ENCODE measurements at regions not wholly inside any gene's neighbourhood (a gene's known extent, or its start where the extent isn't known, plus 50 kb on each side); places are given as distances from the start of the nearest gene placed in this dataset.

DNA sequence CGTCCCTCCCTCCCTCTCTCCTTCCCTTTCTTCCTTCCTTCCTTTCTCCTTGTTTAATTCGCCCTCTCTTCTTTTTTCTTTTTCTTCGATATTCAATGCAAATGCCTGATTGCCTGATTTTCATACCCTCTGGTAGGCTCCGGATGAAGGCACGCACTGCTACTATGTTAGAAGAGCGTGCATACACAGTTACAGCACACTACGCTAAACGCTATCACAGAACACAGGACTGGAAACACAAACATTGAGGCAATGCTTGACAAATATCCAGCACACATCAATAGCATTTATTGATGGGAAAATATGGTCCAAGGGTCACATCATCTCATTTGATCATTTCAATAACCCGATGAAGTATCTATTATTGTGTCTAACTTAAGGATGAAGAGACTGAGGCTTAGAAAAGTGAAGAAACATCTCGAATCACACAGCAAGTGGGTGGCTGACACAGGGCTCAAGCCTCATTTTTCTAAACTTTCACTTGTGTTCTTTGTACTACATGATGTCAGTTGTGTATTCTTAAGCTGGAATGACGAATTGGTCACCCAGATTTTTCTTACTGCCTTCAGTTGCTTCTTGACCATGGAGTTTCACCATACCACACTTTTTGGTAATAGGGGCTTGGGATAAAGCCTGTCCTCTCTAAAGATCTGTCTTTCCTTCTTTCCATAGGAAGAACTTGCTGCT, 101.8 kb downstream of the TRIB2 start:
- H3K4me3 ChIP-seq = no peak overlapping the region

DNA sequence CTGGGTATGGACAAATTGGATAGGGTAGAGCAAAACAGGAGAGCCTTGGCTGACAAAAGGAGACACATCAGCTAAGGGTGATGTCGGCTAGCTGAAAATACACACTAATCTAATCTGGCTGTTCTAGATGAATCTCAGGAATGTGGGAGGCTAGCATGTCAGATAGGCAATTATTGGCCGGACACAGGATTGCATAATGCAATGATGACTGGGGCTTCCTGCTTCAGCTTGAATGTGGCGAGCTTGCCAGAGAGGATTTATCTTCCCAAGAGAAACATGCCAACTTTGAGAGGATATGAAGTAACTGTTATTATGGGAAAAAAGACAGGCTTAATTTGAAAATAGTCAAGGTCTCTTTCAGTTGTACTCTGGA, 102.4 kb downstream of the TRIB2 start:
- no peak for TF ChIP-seq POLR2A (IDR thresholded peaks at IDR 0.05)
- TF ChIP-seq, protein P1, sequence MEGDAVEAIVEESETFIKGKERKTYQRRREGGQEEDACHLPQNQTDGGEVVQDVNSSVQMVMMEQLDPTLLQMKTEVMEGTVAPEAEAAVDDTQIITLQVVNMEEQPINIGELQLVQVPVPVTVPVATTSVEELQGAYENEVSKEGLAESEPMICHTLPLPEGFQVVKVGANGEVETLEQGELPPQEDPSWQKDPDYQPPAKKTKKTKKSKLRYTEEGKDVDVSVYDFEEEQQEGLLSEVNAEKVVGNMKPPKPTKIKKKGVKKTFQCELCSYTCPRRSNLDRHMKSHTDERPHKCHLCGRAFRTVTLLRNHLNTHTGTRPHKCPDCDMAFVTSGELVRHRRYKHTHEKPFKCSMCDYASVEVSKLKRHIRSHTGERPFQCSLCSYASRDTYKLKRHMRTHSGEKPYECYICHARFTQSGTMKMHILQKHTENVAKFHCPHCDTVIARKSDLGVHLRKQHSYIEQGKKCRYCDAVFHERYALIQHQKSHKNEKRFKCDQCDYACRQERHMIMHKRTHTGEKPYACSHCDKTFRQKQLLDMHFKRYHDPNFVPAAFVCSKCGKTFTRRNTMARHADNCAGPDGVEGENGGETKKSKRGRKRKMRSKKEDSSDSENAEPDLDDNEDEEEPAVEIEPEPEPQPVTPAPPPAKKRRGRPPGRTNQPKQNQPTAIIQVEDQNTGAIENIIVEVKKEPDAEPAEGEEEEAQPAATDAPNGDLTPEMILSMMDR (IDR thresholded peaks at IDR 0.05) = no peak
- H3K9me3 ChIP-seq = no peaks in the 10 kb centered on the region
- no peaks in the 10 kb centered on the region for H3K27me3 ChIP-seq
- H3K36me3 ChIP-seq (replicated peaks in 1 of 2; ENCODE audit: insufficient read depth in 1 of 2, low read depth in 2 of 2) = no peaks in the 10 kb centered on the region
- 18 to 27% methylated on average over 3 of the region's 3 CpGs for WGBS, 2 donors
- DNase-seq (peak; percentile 45 to 85 (median 62)), ATAC-seq (peak; percentile 92)
- H3K4me3 ChIP-seq = no peak overlapping the region
- H3K27ac ChIP-seq = peak overlapping the region in 3 of 4 donors; percentile 46 to 70 (median 66)
- intact Hi-C loops (cut with DNase I) = no loop called here
- H3K4me1 ChIP-seq = peaks cover 7% of the 10 kb centered on the region

More for the DNA sequence above, 101.8 kb downstream of the TRIB2 start:
- no peaks in the 10 kb centered on the region for H3K36me3 ChIP-seq (replicated peaks in 1 of 2; ENCODE audit: insufficient read depth in 1 of 2, low read depth in 2 of 2)
- no peaks in the 10 kb centered on the region for H3K27me3 ChIP-seq
- TF ChIP-seq, protein P1 (IDR thresholded peaks at IDR 0.05) = no peak
- no peak for TF ChIP-seq POLR2A (IDR thresholded peaks at IDR 0.05)
- intact Hi-C loops (cut with DNase I) = no loop called here
- 80 to 81% methylated on average over 11 of the region's 11 CpGs for WGBS, 2 donors
- DNase-seq = no peak
- no peaks in the 10 kb centered on the region for H3K9me3 ChIP-seq
- peaks cover 7% of the 10 kb centered on the region for H3K4me1 ChIP-seq
- ATAC-seq = peak; percentile 53
- H3K27ac ChIP-seq = peak overlapping the region in 3 of 4 donors; percentile 46 to 70 (median 66)

DNA sequence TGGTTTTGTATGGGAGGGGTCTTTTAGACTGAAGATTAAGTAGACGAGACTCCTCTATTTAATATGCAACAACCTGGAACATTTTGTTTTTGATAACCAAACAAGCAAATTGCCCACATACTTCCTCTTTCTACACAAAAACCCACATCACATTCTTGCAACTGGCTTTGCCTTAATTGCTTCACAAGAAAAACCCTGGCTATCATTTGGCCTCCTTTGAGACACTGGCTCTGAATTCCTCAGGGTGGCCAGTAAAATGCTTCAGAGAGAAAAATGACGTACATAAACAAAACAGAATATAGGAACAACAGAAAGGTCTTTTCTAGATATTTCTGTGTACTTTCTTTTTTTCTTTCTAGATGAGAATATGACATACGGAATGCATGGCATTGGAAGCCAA, 103.0 kb downstream of the TRIB2 start:
- H3K27ac ChIP-seq = peak overlapping the region in 3 of 4 donors; percentile 46 to 66 (median 46)
- H3K4me3 ChIP-seq = no peak overlapping the region
- ATAC-seq (no peak), DNase-seq (no peak)
- no peaks in the 10 kb centered on the region for H3K36me3 ChIP-seq (replicated peaks in 1 of 2; ENCODE audit: insufficient read depth in 1 of 2, low read depth in 2 of 2)
- peaks cover 7% of the 10 kb centered on the region for H3K4me1 ChIP-seq
- intact Hi-C loops (cut with DNase I) = no loop called here
- 54 to 57% methylated on average over 3 of the region's 3 CpGs for WGBS, 2 donors
- no peaks in the 10 kb centered on the region for H3K27me3 ChIP-seq
- no peaks in the 10 kb centered on the region for H3K9me3 ChIP-seq
- no peak for TF ChIP-seq POLR2A (IDR thresholded peaks at IDR 0.05)
- TF ChIP-seq, protein P1 (IDR thresholded peaks at IDR 0.05) = no peak

DNA sequence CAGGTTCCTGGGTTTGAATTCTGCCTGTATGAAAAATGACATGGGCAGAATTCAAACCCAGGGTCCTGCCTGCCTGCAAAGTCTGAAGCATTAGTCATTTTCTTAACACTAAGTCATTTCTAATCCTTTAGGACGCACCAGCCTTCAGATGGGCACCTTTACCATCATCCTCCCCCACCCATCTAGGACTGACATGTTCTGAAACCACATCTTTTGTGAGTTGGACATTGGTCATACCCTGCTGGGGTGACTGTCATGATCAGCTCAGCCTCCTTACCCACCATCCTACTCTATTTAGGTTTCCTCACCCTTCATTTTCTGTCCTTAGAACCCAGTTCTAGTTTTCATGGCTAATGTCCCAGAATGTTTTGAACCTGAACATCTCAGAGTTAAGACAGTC, 104.9 kb downstream of the TRIB2 start:
- no peaks in the 10 kb centered on the region for H3K36me3 ChIP-seq (replicated peaks in 1 of 2; ENCODE audit: insufficient read depth in 1 of 2, low read depth in 2 of 2)
- ATAC-seq (no peak), DNase-seq (no peak)
- peaks cover 7% of the 10 kb centered on the region for H3K4me1 ChIP-seq
- H3K4me3 ChIP-seq = no peak overlapping the region
- intact Hi-C loops (cut with DNase I) = no loop called here
- H3K27me3 ChIP-seq = no peaks in the 10 kb centered on the region
- WGBS, 2 donors = 83 to 86% methylated on average over 1 of the region's 1 CpG
- no peak overlapping the region for H3K27ac ChIP-seq
- no peak for TF ChIP-seq POLR2A (IDR thresholded peaks at IDR 0.05)
- TF ChIP-seq, protein P1 (IDR thresholded peaks at IDR 0.05) = no peak
- no peaks in the 10 kb centered on the region for H3K9me3 ChIP-seq

DNA sequence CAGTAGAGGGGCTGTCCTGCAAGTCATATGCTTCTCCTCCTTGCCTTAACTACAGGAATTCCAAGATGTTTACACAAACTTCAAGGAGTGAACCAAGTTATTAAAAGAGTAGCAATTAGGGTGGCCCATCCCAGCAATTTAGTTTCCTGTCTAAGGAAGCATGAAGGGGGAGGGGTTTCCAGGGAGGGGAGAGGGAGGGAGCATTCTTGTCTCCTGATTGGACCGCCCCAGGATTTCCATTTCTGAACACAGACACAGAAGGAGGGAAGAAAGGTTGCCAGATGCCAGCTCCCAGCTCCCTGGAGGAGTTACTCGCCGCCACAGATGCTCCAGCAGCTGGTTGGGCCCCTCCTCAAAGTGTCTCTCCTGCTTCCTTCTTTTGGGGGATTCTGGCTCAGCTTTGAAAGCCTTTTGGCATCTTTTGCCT, 107.6 kb downstream of the TRIB2 start:
- Histone ChIP-seq H3K27ac (peak overlapping the region in 2 of 4 donors; percentile 5 to 46), H3K4me1 (no peaks in the 10 kb centered on the region), H3K36me3 (replicated peaks in 1 of 2; ENCODE audit: insufficient read depth in 1 of 2, low read depth in 2 of 2) (no peaks in the 10 kb centered on the region), H3K9me3 (no peaks in the 10 kb centered on the region), H3K27me3 (no peaks in the 10 kb centered on the region), H3K4me3 (no peak overlapping the region)
- ATAC-seq (peak; percentile 49), DNase-seq (no peak)
- TF ChIP-seq, protein P1 (IDR thresholded peaks at IDR 0.05) = no peak
- TF ChIP-seq POLR2A (IDR thresholded peaks at IDR 0.05) = no peak
- WGBS, 2 donors = 80 to 84% methylated on average over 3 of the region's 3 CpGs
- intact Hi-C loops (cut with DNase I) = no loop called here

Measured in body of pancreas (tissue), 4 donors.